Stomach smooth muscle (tissue), 2 donors: ENCODE measurements at regions not wholly inside any gene's neighbourhood (a gene's known extent, or its start where the extent isn't known, plus 50 kb on each side); places are given as distances from the start of the nearest gene placed in this dataset.
"Not testable (repeated sequence)": the region's sequence is repeated elsewhere in the genome, so short reads cannot be mapped to it uniquely, and the experiment has no call there.

Source experiments
- H3K27ac ChIP-seq: one replicate; pipeline ENCODE4 v1.7.0; 2013; ENCODE audit warnings: mild to moderate bottlenecking, low read length, inconsistent platforms
- H3K27me3 ChIP-seq, 2 donors: one replicate each; pipeline ENCODE4 v1.7.0; 2013; ENCODE audit warnings: low read length in 2 of 2; ENCODE audit not compliant: insufficient read depth in 2 of 2, control insufficient read depth in 1 of 2
- H3K36me3 ChIP-seq, 2 donors: one replicate each; pipeline ENCODE4 v1.7.0; 2013; ENCODE audit warnings: low read length in 2 of 2; ENCODE audit not compliant: control insufficient read depth in 2 of 2, insufficient read depth in 2 of 2
- H3K4me1 ChIP-seq: one replicate; pipeline ENCODE4 v1.7.0; 2013; ENCODE audit warnings: low read length; ENCODE audit not compliant: control insufficient read depth, insufficient read depth
- H3K4me3 ChIP-seq, 2 donors: one replicate each; pipeline ENCODE4 v1.7.0; 2013; ENCODE audit warnings: low read length in 2 of 2
- H3K9ac ChIP-seq, 2 donors: one replicate each; pipeline ENCODE4 v1.7.0; 2013; ENCODE audit warnings: low read length in 2 of 2, mild to moderate bottlenecking in 1 of 2
- H3K9me3 ChIP-seq, 2 donors: one replicate each; pipeline ENCODE4 v1.7.0; 2013; ENCODE audit warnings: low read length in 2 of 2; ENCODE audit not compliant: control insufficient read depth in 2 of 2
- donor health status: healthy.
- donor health status: Pancreatic carcinoma.

- H3K36me3 ChIP-seq = no peaks in the 10 kb centered on the region
- H3K9ac ChIP-seq = no peak overlapping the region
These were observed 508.7 kb downstream of the ZNF674 start for GRCh38 chrX:46036508-46036907.

GRCh38 chrX:46034868-46035267 is 510.4 kb downstream of the ZNF674 start:
- no peaks in the 10 kb centered on the region for H3K36me3 ChIP-seq
- H3K9ac ChIP-seq = no peak overlapping the region
- H3K4me1 ChIP-seq = no peaks in the 10 kb centered on the region
- no peaks in the 10 kb centered on the region for H3K27me3 ChIP-seq
- no peaks in the 10 kb centered on the region for H3K9me3 ChIP-seq
- H3K27ac ChIP-seq = no peak overlapping the region
- no peak overlapping the region for H3K4me3 ChIP-seq

More at GRCh38 chrX:46036508-46036907, 508.7 kb downstream of the ZNF674 start:
- no peaks in the 10 kb centered on the region for H3K27me3 ChIP-seq
- H3K9me3 ChIP-seq = peaks cover 0 to 3% of the 10 kb centered on the region in 2 donors
- H3K4me1 ChIP-seq = no peaks in the 10 kb centered on the region
- no peak overlapping the region for H3K27ac ChIP-seq
- no peak overlapping the region for H3K4me3 ChIP-seq

- no peaks in the 10 kb centered on the region for H3K4me1 ChIP-seq
- H3K27me3 ChIP-seq = no peaks in the 10 kb centered on the region
These were observed 515.4 kb downstream of the ZNF674 start for GRCh38 chrX:46029777-46030176.

GRCh38 chrX:46016296-46016695 is 528.9 kb downstream of the ZNF674 start:
- Histone ChIP-seq H3K36me3 (no peaks in the 10 kb centered on the region), H3K27ac (no peak overlapping the region), H3K4me1 (no peaks in the 10 kb centered on the region), H3K9ac (no peak overlapping the region), H3K27me3 (peaks cover 0 to 8% of the 10 kb centered on the region in 2 donors), H3K9me3 (no peaks in the 10 kb centered on the region), H3K4me3 (no peak overlapping the region)

More at GRCh38 chrX:46029777-46030176, 515.4 kb downstream of the ZNF674 start:
- Histone ChIP-seq H3K9me3 (peaks cover 0 to 1% of the 10 kb centered on the region in 2 donors), H3K4me3 (no peak overlapping the region), H3K36me3 (no peaks in the 10 kb centered on the region), H3K9ac (no peak overlapping the region), H3K27ac (no peak overlapping the region)

- no peaks in the 10 kb centered on the region for H3K36me3 ChIP-seq
- H3K9ac ChIP-seq = no peak overlapping the region
- no peak overlapping the region for H3K4me3 ChIP-seq
- no peaks in the 10 kb centered on the region for H3K4me1 ChIP-seq
- no peak overlapping the region for H3K27ac ChIP-seq
- peaks cover 0 to 8% of the 10 kb centered on the region in 2 donors for H3K27me3 ChIP-seq
- H3K9me3 ChIP-seq = no peaks in the 10 kb centered on the region
These were observed 529.6 kb downstream of the ZNF674 start for GRCh38 chrX:46015653-46016052.

- H3K4me1 ChIP-seq = no peaks in the 10 kb centered on the region
These were observed 552.7 kb downstream of the ZNF674 start for GRCh38 chrX:45992402-45993123.

GRCh38 chrX:45986971-45987370 is 558.2 kb downstream of the ZNF674 start:
- no peaks in the 10 kb centered on the region for H3K9me3 ChIP-seq
- H3K36me3 ChIP-seq = no peaks in the 10 kb centered on the region
- H3K9ac ChIP-seq = no peak overlapping the region
- no peaks in the 10 kb centered on the region for H3K27me3 ChIP-seq
- no peak overlapping the region for H3K4me3 ChIP-seq
- no peaks in the 10 kb centered on the region for H3K4me1 ChIP-seq
- no peak overlapping the region for H3K27ac ChIP-seq

More at GRCh38 chrX:45992402-45993123, 552.7 kb downstream of the ZNF674 start:
- Histone ChIP-seq H3K27me3 (no peaks in the 10 kb centered on the region), H3K36me3 (no peaks in the 10 kb centered on the region), H3K9me3 (peaks cover 0 to 3% of the 10 kb centered on the region in 2 donors), H3K9ac (no peak overlapping the region), H3K4me3 (no peak overlapping the region), H3K27ac (no peak overlapping the region)

GRCh38 chrX:45986081-45986480 is 559.1 kb downstream of the ZNF674 start:
- H3K4me3 ChIP-seq = no peak overlapping the region
- H3K9ac ChIP-seq = no peak overlapping the region

GRCh38 chrX:45982958-45983727 is 562.1 kb downstream of the ZNF674 start:
- H3K4me1 ChIP-seq, H3K9me3 ChIP-seq, H3K4me3 ChIP-seq, H3K27me3 ChIP-seq, H3K9ac ChIP-seq, H3K27ac ChIP-seq, H3K36me3 ChIP-seq: not testable (repeated sequence)

More at GRCh38 chrX:45986081-45986480, 559.1 kb downstream of the ZNF674 start:
- H3K27ac ChIP-seq = no peak overlapping the region
- H3K36me3 ChIP-seq = no peaks in the 10 kb centered on the region
- H3K27me3 ChIP-seq = no peaks in the 10 kb centered on the region
- H3K4me1 ChIP-seq = no peaks in the 10 kb centered on the region
- H3K9me3 ChIP-seq = no peaks in the 10 kb centered on the region

GRCh38 chrX:45980726-45981125 is 564.5 kb downstream of the ZNF674 start:
- Histone ChIP-seq H3K9ac (no peak overlapping the region), H3K4me1 (no peaks in the 10 kb centered on the region), H3K4me3 (no peak overlapping the region), H3K27ac (no peak overlapping the region), H3K36me3 (no peaks in the 10 kb centered on the region), H3K9me3 (no peaks in the 10 kb centered on the region), H3K27me3 (no peaks in the 10 kb centered on the region)

GRCh38 chrX:45975633-45976032 is 569.6 kb downstream of the ZNF674 start:
- Histone ChIP-seq H3K4me1 (no peaks in the 10 kb centered on the region), H3K9ac (no peak overlapping the region), H3K9me3 (no peaks in the 10 kb centered on the region), H3K27ac (no peak overlapping the region), H3K36me3 (no peaks in the 10 kb centered on the region), H3K27me3 (peaks cover 0 to 3% of the 10 kb centered on the region in 2 donors), H3K4me3 (no peak overlapping the region)
